H9 (cell line): ENCODE measurements at regions not wholly inside any gene's neighbourhood (a gene's known extent, or its start where the extent isn't known, plus 50 kb on each side); places are given as distances from the start of the nearest gene placed in this dataset.

ENCODE experiments used
- DNase-seq: peaks from one replicate; pipeline ENCODE4 v3.0.0-alpha.2; 2017
- H2AFZ ChIP-seq: one replicate; pipeline ENCODE4 v1.6.1; 2013; ENCODE audit warnings: mild to moderate bottlenecking, low read length, control low read depth, moderate library complexity
- H2AK5ac ChIP-seq: 2 replicates; pipeline ENCODE4 v1.6.1; 2013; ENCODE audit warnings: low read length, control low read depth, mixed read lengths; ENCODE audit not compliant: insufficient read length
- H2BK120ac ChIP-seq: one replicate; pipeline ENCODE4 v1.6.1; 2013; ENCODE audit warnings: low read depth, mild to moderate bottlenecking, low read length, control low read depth, inconsistent platforms; ENCODE audit not compliant: poor library complexity, severe bottlenecking
- H2BK12ac ChIP-seq: 2 replicates; pipeline ENCODE4 v1.6.1; 2013; ENCODE audit warnings: low read length, control low read depth, mixed read lengths, low read depth; ENCODE audit not compliant: insufficient read length
- H2BK15ac ChIP-seq: 2 replicates; pipeline ENCODE4 v1.6.1; 2013; ENCODE audit warnings: low read depth, low read length, control low read depth
- H2BK20ac ChIP-seq: one replicate; pipeline ENCODE4 v1.6.1; 2013; ENCODE audit warnings: low read depth, mild to moderate bottlenecking, low read length, control low read depth, inconsistent platforms; ENCODE audit not compliant: poor library complexity, severe bottlenecking
- H2BK5ac ChIP-seq: 2 replicates; pipeline ENCODE4 v1.6.1; 2013; ENCODE audit warnings: low read length, control low read depth, mixed read lengths; ENCODE audit not compliant: insufficient read length
- H3K14ac ChIP-seq: 2 replicates; pipeline ENCODE4 v1.6.1; 2013; ENCODE audit warnings: low read length, control low read depth; ENCODE audit not compliant: insufficient read depth
- H3K18ac ChIP-seq: 2 replicates; pipeline ENCODE4 v1.6.1; 2013; ENCODE audit warnings: low read depth, mild to moderate bottlenecking, mixed read lengths, low read length, control low read depth; ENCODE audit not compliant: insufficient read length
- H3K23ac ChIP-seq: 2 replicates; pipeline ENCODE4 v1.6.1; 2013; ENCODE audit warnings: low read length, control low read depth, mixed read lengths, low read depth; ENCODE audit not compliant: insufficient read length
- H3K23me2 ChIP-seq: 2 replicates; pipeline ENCODE4 v1.6.1; 2013; ENCODE audit warnings: low read depth, mild to moderate bottlenecking, mixed read lengths, low read length, control low read depth; ENCODE audit not compliant: insufficient read length, poor library complexity, severe bottlenecking
- H3K27ac ChIP-seq: 2 replicates; pipeline ENCODE4 v1.5.1; 2013; ENCODE audit warnings: low read length, control low read depth, mixed read lengths, low read depth; ENCODE audit not compliant: insufficient read length
- H3K27me3 ChIP-seq: 2 replicates; pipeline ENCODE4 v1.6.1; 2013; ENCODE audit warnings: low read length, control low read depth, inconsistent platforms; ENCODE audit not compliant: insufficient read depth
- H3K4ac ChIP-seq: 2 replicates; pipeline ENCODE4 v1.6.1; 2013; ENCODE audit warnings: low read depth, mild to moderate bottlenecking, control low read depth, inconsistent platforms, low read length, moderate library complexity
- H3K4me1 ChIP-seq: 2 replicates; pipeline ENCODE4 v1.6.1; 2013; ENCODE audit warnings: low read length, control low read depth, inconsistent platforms; ENCODE audit not compliant: insufficient read depth
- H3K4me2 ChIP-seq: 2 replicates; pipeline ENCODE4 v1.6.1; 2013; ENCODE audit warnings: low read length, control low read depth, mixed read lengths; ENCODE audit not compliant: insufficient read length, insufficient read depth
- H3K56ac ChIP-seq: 2 replicates; pipeline ENCODE4 v1.6.1; 2013; ENCODE audit warnings: low read depth, mild to moderate bottlenecking, mixed read lengths, low read length, control low read depth; ENCODE audit not compliant: insufficient read length
- H3K79me1 ChIP-seq: 2 replicates; pipeline ENCODE4 v1.6.1; 2013; ENCODE audit warnings: low read depth, mild to moderate bottlenecking, moderate library complexity, low read length, control low read depth, inconsistent platforms; ENCODE audit not compliant: insufficient read depth, poor library complexity, severe bottlenecking
- H3K79me2 ChIP-seq: 2 replicates; pipeline ENCODE4 v1.6.1; 2013; ENCODE audit warnings: low read length, control low read depth, inconsistent platforms; ENCODE audit not compliant: insufficient read depth
- H3K9ac ChIP-seq: 2 replicates; pipeline ENCODE4 v1.6.1; 2013; ENCODE audit warnings: low read length, control low read depth, mixed read lengths; ENCODE audit not compliant: insufficient read length; ENCODE audit errors: extremely low read depth
- H3K9me3 ChIP-seq: one replicate; pipeline ENCODE4 v1.6.1; 2013; ENCODE audit warnings: low read depth, low read length, inconsistent platforms; ENCODE audit not compliant: control insufficient read depth
- H3T11ph ChIP-seq: one replicate; pipeline ENCODE4 v1.6.1; 2013; ENCODE audit warnings: mild to moderate bottlenecking, low read length, control low read depth, inconsistent platforms
- H4K20me1 ChIP-seq: one replicate; pipeline ENCODE4 v1.6.1; 2013; ENCODE audit not compliant: control insufficient read depth, insufficient read length, insufficient read depth
- H4K5ac ChIP-seq: 2 replicates; pipeline ENCODE4 v1.6.1; 2013; ENCODE audit warnings: low read depth, mild to moderate bottlenecking, mixed read lengths, low read length, control low read depth; ENCODE audit not compliant: insufficient read length
- H4K8ac ChIP-seq: replicated peaks from 2 replicates; pipeline ENCODE4 v1.6.1; 2013; ENCODE audit warnings: low read length, control low read depth, mixed read lengths, low read depth; ENCODE audit not compliant: insufficient read length
- H4K91ac ChIP-seq: 2 replicates; pipeline ENCODE4 v1.6.1; 2013; ENCODE audit warnings: low read depth, mild to moderate bottlenecking, moderate library complexity, mixed read lengths, low read length, control low read depth; ENCODE audit not compliant: insufficient read length
- H3K27ac Mint-ChIP-seq, 3 experiments: 2 replicates in 2 of 3; 3 replicates in 1 of 3; pipeline ENCODE4 v1.8.0; 2020 to 2021; ENCODE audit warnings: mixed read lengths in 3 of 3, mild to moderate bottlenecking in 1 of 3, moderate library complexity in 1 of 3
- H3K27me3 Mint-ChIP-seq: 2 replicates; pipeline ENCODE4 v1.8.0; 2021; ENCODE audit warnings: low read depth, mild to moderate bottlenecking, moderate library complexity, mixed read lengths
- H3K36me3 Mint-ChIP-seq, 3 experiments: 2 replicates in 2 of 3; 3 replicates in 1 of 3; pipeline ENCODE4 v1.8.0; 2020 to 2021; ENCODE audit warnings: low read depth in 3 of 3, mixed read lengths in 3 of 3; ENCODE audit not compliant: insufficient read depth in 1 of 3
- H3K4me1 Mint-ChIP-seq, 2 experiments: 2 replicates each; pipeline ENCODE4 v1.8.0; 2020; ENCODE audit warnings: mixed read lengths in 2 of 2
- H3K4me3 Mint-ChIP-seq, 2 experiments: 2 replicates in 1 of 2; 3 replicates in 1 of 2; pipeline ENCODE4 v1.8.0; 2020 to 2021; ENCODE audit warnings: mild to moderate bottlenecking in 2 of 2, mixed read lengths in 2 of 2, moderate library complexity in 1 of 2
- H3K9me3 Mint-ChIP-seq, 2 experiments: 2 replicates in 1 of 2; 3 replicates in 1 of 2; pipeline ENCODE4 v1.8.0; 2020; ENCODE audit warnings: mild to moderate bottlenecking in 2 of 2, mixed read lengths in 2 of 2, moderate library complexity in 1 of 2
- WGBS: extraction: QIAGEN DNeasy Blood & Tissue Kit; methylation state at CpG from one replicate; pipeline ENCODE4 v1.1.7; 2013; ENCODE audit warnings: missing lambda C conversion rate, low lambda C conversion rate, mixed read lengths; ENCODE audit not compliant: insufficient read length; ENCODE audit errors: extremely low coverage; 5-methylcytosine and 5-hydroxymethylcytosine counted together
- TF ChIP-seq, protein P1 (sequence below): fragments of 200-600 bp; sonication (generic); conservative IDR thresholded peaks from 3 replicates; pipeline ENCODE4 v1.8.0; 2021; ENCODE audit warnings: antibody characterized with exemption, mild to moderate bottlenecking

DNA sequence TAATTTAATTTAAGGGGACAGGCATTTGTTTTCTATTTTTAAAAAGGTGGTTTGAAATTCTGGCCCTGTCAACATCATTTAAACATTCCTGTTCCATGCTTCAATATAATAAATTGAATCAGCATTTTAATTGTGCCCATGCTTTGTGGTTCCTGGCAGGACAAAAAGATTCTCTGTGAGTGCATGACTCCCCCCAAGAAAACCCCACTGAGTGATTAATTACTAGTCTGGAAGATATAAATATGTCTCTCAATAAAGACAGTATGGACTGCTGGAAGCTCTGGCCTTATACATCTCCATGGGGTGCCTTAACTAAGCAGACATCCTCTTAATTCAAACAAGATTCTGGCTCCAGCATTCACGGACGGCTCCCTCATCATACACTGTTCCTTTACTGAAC, 95.0 kb upstream of the PSMD7 start:
- Histone ChIP-seq H3K79me2 (no peaks in the 10 kb centered on the region), H2BK5ac (no peak overlapping the region), H2BK120ac (no peak overlapping the region), H4K8ac (no peak overlapping the region), H3K14ac (no peak overlapping the region), H3K4me1 (no peaks in the 10 kb centered on the region), H3K9me3 (no peaks in the 10 kb centered on the region), H3K4me2 (no peak overlapping the region), H3K27me3 (no peaks in the 10 kb centered on the region), H3K79me1 (no peaks in the 10 kb centered on the region), H3K23me2 (no peaks in the 10 kb centered on the region), H4K20me1 (no peaks in the 10 kb centered on the region), H2BK15ac (no peak overlapping the region), H3K4ac (no peak overlapping the region), H3T11ph (no peak overlapping the region), H2AFZ (no peak overlapping the region), H3K27ac (no peak overlapping the region), H3K56ac (no peak overlapping the region), H4K91ac (no peak overlapping the region), H2BK12ac (no peak overlapping the region), H4K5ac (no peak overlapping the region), H3K9ac (no peak overlapping the region), H2BK20ac (no peak overlapping the region), H2AK5ac (no peak overlapping the region), H3K23ac (no peak overlapping the region), H3K18ac (no peak overlapping the region)
- Mint-ChIP-seq H3K4me1 (no peaks in the 10 kb centered on the region), H3K36me3 (no peaks in the 10 kb centered on the region), H3K9me3 (no peaks in the 10 kb centered on the region), H3K27me3 (no peaks in the 10 kb centered on the region), H3K27ac (no peak overlapping the region), H3K4me3 (no peak overlapping the region)
- WGBS, result no CpG with 5 or more reads among the region's 2 CpGs
- TF ChIP-seq, protein P1, sequence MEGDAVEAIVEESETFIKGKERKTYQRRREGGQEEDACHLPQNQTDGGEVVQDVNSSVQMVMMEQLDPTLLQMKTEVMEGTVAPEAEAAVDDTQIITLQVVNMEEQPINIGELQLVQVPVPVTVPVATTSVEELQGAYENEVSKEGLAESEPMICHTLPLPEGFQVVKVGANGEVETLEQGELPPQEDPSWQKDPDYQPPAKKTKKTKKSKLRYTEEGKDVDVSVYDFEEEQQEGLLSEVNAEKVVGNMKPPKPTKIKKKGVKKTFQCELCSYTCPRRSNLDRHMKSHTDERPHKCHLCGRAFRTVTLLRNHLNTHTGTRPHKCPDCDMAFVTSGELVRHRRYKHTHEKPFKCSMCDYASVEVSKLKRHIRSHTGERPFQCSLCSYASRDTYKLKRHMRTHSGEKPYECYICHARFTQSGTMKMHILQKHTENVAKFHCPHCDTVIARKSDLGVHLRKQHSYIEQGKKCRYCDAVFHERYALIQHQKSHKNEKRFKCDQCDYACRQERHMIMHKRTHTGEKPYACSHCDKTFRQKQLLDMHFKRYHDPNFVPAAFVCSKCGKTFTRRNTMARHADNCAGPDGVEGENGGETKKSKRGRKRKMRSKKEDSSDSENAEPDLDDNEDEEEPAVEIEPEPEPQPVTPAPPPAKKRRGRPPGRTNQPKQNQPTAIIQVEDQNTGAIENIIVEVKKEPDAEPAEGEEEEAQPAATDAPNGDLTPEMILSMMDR, result no peak
- no peak for DNase-seq
